ENCODE measurements at regions not wholly inside any gene's neighbourhood (a gene's known extent, or its start where the extent isn't known, plus 50 kb on each side); places are given as distances from the start of the nearest gene placed in this dataset.

DNA sequence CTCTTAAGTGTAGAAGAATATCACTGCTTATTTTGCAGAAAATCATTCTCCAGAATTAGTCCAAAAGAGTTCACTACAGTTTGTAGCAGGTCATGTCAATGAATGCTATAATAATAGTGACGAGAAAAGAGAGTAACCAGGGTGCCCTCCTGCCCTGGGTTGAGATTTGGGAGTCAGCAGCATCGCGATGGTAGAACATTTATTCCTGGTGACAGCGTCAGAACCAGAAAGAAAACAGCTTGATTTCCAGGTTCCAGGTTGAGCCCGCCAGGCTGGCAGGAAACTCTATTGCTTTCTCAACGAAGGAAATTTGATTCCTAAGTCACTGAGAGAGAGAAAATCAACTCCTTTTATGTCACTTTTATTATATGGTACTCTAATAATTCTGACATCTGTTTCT, 550.3 kb downstream of the QKI start:
- TF ChIP-seq, protein P1, sequence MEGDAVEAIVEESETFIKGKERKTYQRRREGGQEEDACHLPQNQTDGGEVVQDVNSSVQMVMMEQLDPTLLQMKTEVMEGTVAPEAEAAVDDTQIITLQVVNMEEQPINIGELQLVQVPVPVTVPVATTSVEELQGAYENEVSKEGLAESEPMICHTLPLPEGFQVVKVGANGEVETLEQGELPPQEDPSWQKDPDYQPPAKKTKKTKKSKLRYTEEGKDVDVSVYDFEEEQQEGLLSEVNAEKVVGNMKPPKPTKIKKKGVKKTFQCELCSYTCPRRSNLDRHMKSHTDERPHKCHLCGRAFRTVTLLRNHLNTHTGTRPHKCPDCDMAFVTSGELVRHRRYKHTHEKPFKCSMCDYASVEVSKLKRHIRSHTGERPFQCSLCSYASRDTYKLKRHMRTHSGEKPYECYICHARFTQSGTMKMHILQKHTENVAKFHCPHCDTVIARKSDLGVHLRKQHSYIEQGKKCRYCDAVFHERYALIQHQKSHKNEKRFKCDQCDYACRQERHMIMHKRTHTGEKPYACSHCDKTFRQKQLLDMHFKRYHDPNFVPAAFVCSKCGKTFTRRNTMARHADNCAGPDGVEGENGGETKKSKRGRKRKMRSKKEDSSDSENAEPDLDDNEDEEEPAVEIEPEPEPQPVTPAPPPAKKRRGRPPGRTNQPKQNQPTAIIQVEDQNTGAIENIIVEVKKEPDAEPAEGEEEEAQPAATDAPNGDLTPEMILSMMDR (IDR thresholded peaks at IDR 0.05), result no peak
- TF ChIP-seq POLR2A (IDR thresholded peaks at IDR 0.05; ENCODE audit: low read depth) (no peak), POLR2AphosphoS5 (IDR thresholded peaks at IDR 0.05) (no peak)

Measured in esophagus muscularis mucosa (tissue), 3 donors.